ENCODE measurements at regions not wholly inside any gene's neighbourhood (a gene's known extent, or its start where the extent isn't known, plus 50 kb on each side); places are given as distances from the start of the nearest gene placed in this dataset.
A peak's percentile ranks its signal among the peaks of the same experiment; 100 is the strongest.

GRCh38 chr6:33894438-33894837 lies 90.6 kb upstream of the MLN start:
- no peak for DNase-seq (ENCODE audit: low spot score)

GRCh38 chr6:33892581-33893346 lies 89.0 kb upstream of the MLN start:
- Histone ChIP-seq H3K4me3 (ENCODE audit: severe bottlenecking) (no peak overlapping the region), H3K27ac (ENCODE audit: poor library complexity, severe bottlenecking) (no peak overlapping the region), H3K9me3 (ENCODE audit: severe bottlenecking) (no peaks in the 10 kb centered on the region), H3K36me3 (ENCODE audit: low read depth) (no peaks in the 10 kb centered on the region), H3K4me1 (ENCODE audit: insufficient read depth, poor library complexity, severe bottlenecking) (no peaks in the 10 kb centered on the region), H3K27me3 (ENCODE audit: insufficient read depth, poor library complexity, severe bottlenecking) (no peaks in the 10 kb centered on the region)
- no peak for DNase-seq (ENCODE audit: low spot score)
- no peak for ATAC-seq (ENCODE audit: low read depth)
- TF ChIP-seq, protein P1, sequence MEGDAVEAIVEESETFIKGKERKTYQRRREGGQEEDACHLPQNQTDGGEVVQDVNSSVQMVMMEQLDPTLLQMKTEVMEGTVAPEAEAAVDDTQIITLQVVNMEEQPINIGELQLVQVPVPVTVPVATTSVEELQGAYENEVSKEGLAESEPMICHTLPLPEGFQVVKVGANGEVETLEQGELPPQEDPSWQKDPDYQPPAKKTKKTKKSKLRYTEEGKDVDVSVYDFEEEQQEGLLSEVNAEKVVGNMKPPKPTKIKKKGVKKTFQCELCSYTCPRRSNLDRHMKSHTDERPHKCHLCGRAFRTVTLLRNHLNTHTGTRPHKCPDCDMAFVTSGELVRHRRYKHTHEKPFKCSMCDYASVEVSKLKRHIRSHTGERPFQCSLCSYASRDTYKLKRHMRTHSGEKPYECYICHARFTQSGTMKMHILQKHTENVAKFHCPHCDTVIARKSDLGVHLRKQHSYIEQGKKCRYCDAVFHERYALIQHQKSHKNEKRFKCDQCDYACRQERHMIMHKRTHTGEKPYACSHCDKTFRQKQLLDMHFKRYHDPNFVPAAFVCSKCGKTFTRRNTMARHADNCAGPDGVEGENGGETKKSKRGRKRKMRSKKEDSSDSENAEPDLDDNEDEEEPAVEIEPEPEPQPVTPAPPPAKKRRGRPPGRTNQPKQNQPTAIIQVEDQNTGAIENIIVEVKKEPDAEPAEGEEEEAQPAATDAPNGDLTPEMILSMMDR (IDR thresholded peaks at IDR 0.05; ENCODE audit: poor library complexity, severe bottlenecking): no peak

More at GRCh38 chr6:33894438-33894837, 90.6 kb upstream of the MLN start:
- no peaks in the 10 kb centered on the region for H3K9me3 ChIP-seq (ENCODE audit: severe bottlenecking)
- no peak; the same call in 2 of the 3 replicates for ATAC-seq (ENCODE audit: low read depth)
- H3K27ac ChIP-seq (ENCODE audit: poor library complexity, severe bottlenecking): no peak overlapping the region
- H3K4me3 ChIP-seq (ENCODE audit: severe bottlenecking): no peak overlapping the region
- TF ChIP-seq, protein P1 (IDR thresholded peaks at IDR 0.05; ENCODE audit: poor library complexity, severe bottlenecking): no peak
- no peaks in the 10 kb centered on the region for H3K27me3 ChIP-seq (ENCODE audit: insufficient read depth, poor library complexity, severe bottlenecking)
- H3K4me1 ChIP-seq (ENCODE audit: insufficient read depth, poor library complexity, severe bottlenecking): no peaks in the 10 kb centered on the region
- no peaks in the 10 kb centered on the region for H3K36me3 ChIP-seq (ENCODE audit: low read depth)

GRCh38 chr6:33888664-33889200 lies 84.9 kb upstream of the MLN start:
- no peaks in the 10 kb centered on the region for H3K27me3 ChIP-seq (ENCODE audit: insufficient read depth, poor library complexity, severe bottlenecking)
- no peak for DNase-seq (ENCODE audit: low spot score)
- peaks cover 6% of the 10 kb centered on the region for H3K4me1 ChIP-seq (ENCODE audit: insufficient read depth, poor library complexity, severe bottlenecking)
- no peak overlapping the region for H3K4me3 ChIP-seq (ENCODE audit: severe bottlenecking)
- no peaks in the 10 kb centered on the region for H3K9me3 ChIP-seq (ENCODE audit: severe bottlenecking)
- no peak overlapping the region for H3K27ac ChIP-seq (ENCODE audit: poor library complexity, severe bottlenecking)
- no peaks in the 10 kb centered on the region for H3K36me3 ChIP-seq (ENCODE audit: low read depth)
- TF ChIP-seq, protein P1 (IDR thresholded peaks at IDR 0.05; ENCODE audit: poor library complexity, severe bottlenecking): no peak
- no peak for ATAC-seq (ENCODE audit: low read depth)

GRCh38 chr6:33888183-33888582 lies 84.4 kb upstream of the MLN start:
- no peak overlapping the region for H3K4me3 ChIP-seq (ENCODE audit: severe bottlenecking)
- TF ChIP-seq, protein P1 (IDR thresholded peaks at IDR 0.05; ENCODE audit: poor library complexity, severe bottlenecking): no peak
- ATAC-seq (ENCODE audit: low read depth): no peak
- no peaks in the 10 kb centered on the region for H3K36me3 ChIP-seq (ENCODE audit: low read depth)
- H3K27me3 ChIP-seq (ENCODE audit: insufficient read depth, poor library complexity, severe bottlenecking): no peaks in the 10 kb centered on the region
- H3K4me1 ChIP-seq (ENCODE audit: insufficient read depth, poor library complexity, severe bottlenecking): peaks cover 6% of the 10 kb centered on the region
- H3K27ac ChIP-seq (ENCODE audit: poor library complexity, severe bottlenecking): no peak overlapping the region
- H3K9me3 ChIP-seq (ENCODE audit: severe bottlenecking): no peaks in the 10 kb centered on the region
- no peak for DNase-seq (ENCODE audit: low spot score)

DNA sequence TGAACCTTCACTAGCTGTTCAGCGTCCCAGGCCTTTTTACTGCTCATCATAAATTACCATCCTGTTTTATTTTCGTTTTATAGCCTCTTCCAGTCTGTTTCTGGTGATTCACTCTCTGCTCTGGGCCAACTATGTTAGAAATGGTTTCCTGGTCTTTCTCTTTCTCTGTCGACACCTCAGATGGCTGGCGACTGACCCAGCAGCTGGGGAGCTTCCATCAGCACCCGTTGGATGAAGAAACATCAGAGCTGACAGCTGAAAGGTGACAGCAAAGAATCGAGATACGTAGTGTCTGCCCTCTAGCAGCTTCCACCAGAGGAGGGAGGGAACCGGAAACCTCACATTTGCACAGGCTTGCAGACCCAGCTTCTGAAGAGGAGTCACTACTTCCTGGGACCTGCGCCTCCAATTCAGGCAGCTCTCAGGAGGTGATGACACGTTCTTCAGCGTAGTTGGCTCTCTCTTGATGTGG lies 82.9 kb upstream of the MLN start:
- no peak for DNase-seq (ENCODE audit: low spot score)
- no peaks in the 10 kb centered on the region for H3K27me3 ChIP-seq (ENCODE audit: insufficient read depth, poor library complexity, severe bottlenecking)
- H3K9me3 ChIP-seq (ENCODE audit: severe bottlenecking): no peaks in the 10 kb centered on the region

More for the DNA sequence above, 82.9 kb upstream of the MLN start:
- H3K4me1 ChIP-seq (ENCODE audit: insufficient read depth, poor library complexity, severe bottlenecking): peaks cover 6% of the 10 kb centered on the region
- TF ChIP-seq, protein P1 (IDR thresholded peaks at IDR 0.05; ENCODE audit: poor library complexity, severe bottlenecking): no peak
- H3K4me3 ChIP-seq (ENCODE audit: severe bottlenecking): no peak overlapping the region
- ATAC-seq (ENCODE audit: low read depth): peak; percentile 73
- H3K36me3 ChIP-seq (ENCODE audit: low read depth): no peaks in the 10 kb centered on the region
- peak overlapping the region; percentile 8 for H3K27ac ChIP-seq (ENCODE audit: poor library complexity, severe bottlenecking)

All from RWPE2 (cell line).